Epithelial cell of esophagus (primary cell): ENCODE measurements at regions not wholly inside any gene's neighbourhood (a gene's known extent, or its start where the extent isn't known, plus 50 kb on each side); places are given as distances from the start of the nearest gene placed in this dataset.
"Not testable (repeated sequence)": the region's sequence is repeated elsewhere in the genome, so short reads cannot be mapped to it uniquely, and the experiment has no call there.

Experiments used
- DNase-seq: peaks from one replicate; pipeline ENCODE4 v3.0.0; 2010; ENCODE audit warnings: low read depth
- H3K4me3 ChIP-seq: 2 replicates; pipeline ENCODE4 v1.5.1; 2011; ENCODE audit warnings: mild to moderate bottlenecking, low read length, control low read depth
- TF ChIP-seq, protein P1 (sequence below): IDR thresholded peaks from 2 replicates; pipeline ENCODE4 v1.5.1; 2011; ENCODE audit warnings: low read depth, mild to moderate bottlenecking, low read length, control low read depth, inconsistent platforms; ENCODE audit not compliant: insufficient read depth; ENCODE audit errors: missing control alignments

GRCh38 chr6:121615493-121615892, 180.0 kb downstream of the GJA1 start:
- H3K4me3 ChIP-seq = no peak overlapping the region
- TF ChIP-seq, protein P1, sequence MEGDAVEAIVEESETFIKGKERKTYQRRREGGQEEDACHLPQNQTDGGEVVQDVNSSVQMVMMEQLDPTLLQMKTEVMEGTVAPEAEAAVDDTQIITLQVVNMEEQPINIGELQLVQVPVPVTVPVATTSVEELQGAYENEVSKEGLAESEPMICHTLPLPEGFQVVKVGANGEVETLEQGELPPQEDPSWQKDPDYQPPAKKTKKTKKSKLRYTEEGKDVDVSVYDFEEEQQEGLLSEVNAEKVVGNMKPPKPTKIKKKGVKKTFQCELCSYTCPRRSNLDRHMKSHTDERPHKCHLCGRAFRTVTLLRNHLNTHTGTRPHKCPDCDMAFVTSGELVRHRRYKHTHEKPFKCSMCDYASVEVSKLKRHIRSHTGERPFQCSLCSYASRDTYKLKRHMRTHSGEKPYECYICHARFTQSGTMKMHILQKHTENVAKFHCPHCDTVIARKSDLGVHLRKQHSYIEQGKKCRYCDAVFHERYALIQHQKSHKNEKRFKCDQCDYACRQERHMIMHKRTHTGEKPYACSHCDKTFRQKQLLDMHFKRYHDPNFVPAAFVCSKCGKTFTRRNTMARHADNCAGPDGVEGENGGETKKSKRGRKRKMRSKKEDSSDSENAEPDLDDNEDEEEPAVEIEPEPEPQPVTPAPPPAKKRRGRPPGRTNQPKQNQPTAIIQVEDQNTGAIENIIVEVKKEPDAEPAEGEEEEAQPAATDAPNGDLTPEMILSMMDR = peak; percentile 31
- DNase-seq = peak; percentile 21

- peak; percentile 70 for DNase-seq
- no peak overlapping the region for H3K4me3 ChIP-seq
- TF ChIP-seq, protein P1 = no peak
These were observed 181.0 kb downstream of the GJA1 start for GRCh38 chr6:121616406-121616805.

GRCh38 chr6:121617388-121617787, 181.9 kb downstream of the GJA1 start:
- TF ChIP-seq, protein P1 = no peak
- DNase-seq = no peak
- no peak overlapping the region for H3K4me3 ChIP-seq

DNA sequence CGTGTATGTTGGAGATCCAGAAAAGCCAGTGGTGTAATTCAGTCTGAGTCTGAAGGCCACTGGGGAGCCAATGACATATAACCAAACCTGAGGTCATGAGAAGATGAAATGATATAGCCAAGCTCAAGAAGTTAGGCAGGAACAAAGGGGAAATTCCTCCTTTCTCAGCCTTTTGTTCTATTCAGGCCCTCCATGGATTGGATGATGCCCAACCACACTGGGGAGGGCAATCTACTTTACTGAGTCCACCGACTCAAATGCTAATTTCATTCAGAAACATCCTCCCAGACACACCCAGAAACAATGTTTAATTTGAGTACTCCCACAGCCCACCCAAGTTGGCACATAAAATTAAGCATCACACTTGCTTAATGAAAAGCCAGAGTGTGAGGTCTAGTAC, 183.6 kb downstream of the GJA1 start:
- TF ChIP-seq, protein P1 = no peak
- no peak for DNase-seq
- no peak overlapping the region for H3K4me3 ChIP-seq

DNA sequence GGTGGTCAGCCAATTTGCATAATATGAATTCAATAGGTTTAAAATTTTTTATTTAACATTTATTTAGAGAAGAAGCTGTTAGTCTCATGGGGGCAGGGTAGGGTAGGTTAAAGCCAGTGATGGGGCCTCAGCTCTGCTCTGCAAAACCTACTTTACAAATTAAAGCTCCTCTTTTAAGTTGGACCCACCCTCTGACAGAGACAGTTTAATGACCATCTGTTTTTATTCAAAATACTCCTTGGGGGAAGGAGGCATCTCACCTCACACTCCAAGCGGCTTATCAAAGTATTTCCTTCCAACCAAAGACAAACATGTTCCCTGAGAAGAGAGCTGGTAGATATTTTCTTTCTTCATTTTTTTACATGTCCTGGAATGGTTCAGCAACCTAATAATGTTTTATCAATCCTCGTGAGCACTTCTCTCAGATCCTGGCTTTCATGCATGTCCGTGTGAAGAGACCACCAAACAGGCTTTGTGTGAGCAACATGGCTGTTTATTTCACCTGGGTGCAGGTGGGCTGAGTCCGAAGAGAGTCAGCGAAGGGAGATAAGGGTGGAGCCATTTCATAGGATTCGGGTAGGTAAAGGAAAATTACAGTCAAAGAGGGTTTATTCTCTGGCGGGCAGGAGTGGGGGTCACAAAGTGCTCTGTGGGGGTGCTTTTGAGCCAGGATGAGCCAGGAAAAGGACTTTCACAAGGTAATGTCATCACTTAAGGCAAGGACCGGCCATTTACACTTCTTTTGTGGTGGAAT, 184.7 kb downstream of the GJA1 start:
- TF ChIP-seq, protein P1 = no peak
- DNase-seq = no peak
- no peak overlapping the region for H3K4me3 ChIP-seq

DNA sequence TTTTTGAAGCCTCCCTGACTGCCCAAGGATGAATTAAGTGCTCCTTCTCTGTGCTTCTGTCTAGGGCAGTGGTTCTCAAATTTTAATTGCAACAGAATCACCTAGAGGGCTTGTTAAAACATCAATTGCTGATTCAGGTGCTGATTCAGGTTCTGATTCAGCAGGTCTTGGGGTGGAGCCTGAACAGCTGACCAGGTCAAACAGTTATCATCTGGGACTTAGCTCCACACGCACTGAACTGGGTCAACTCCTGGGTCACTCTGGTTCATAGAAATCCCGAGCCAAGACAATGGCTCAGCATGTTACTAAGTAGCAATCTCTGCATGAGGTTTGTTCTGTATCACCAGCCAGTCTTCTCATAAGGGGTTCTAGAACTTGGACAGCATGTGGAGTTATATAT, 192.3 kb downstream of the GJA1 start:
- peak; percentile 67 for DNase-seq
- no peak overlapping the region for H3K4me3 ChIP-seq
- TF ChIP-seq, protein P1 = no peak

GRCh38 chr6:121630716-121631115, 195.3 kb downstream of the GJA1 start:
- TF ChIP-seq, protein P1 = no peak
- DNase-seq = peak; percentile 87
- no peak overlapping the region for H3K4me3 ChIP-seq

- not testable (repeated sequence) for H3K4me3 ChIP-seq, DNase-seq
These were observed 196.3 kb downstream of the GJA1 start for GRCh38 chr6:121631752-121632151.
